IMR-90 (cell line): ENCODE measurements at regions not wholly inside any gene's neighbourhood (a gene's known extent, or its start where the extent isn't known, plus 50 kb on each side); places are given as distances from the start of the nearest gene placed in this dataset.

Experiments
- ATAC-seq: fragments of 200-7000 bp; cut with Tn5 transposase; 2 replicates; pipeline ENCODE4 v1.9.1; 2020; ENCODE audit warnings: low read depth, mild to moderate bottlenecking, moderate library complexity
- BruUV-seq: library from RNA; stranded (reverse); fragments of 400-500 nt; replicated peaks from 2 replicates; lab custom pipeline; 2021; lab: Mats Ljungman, UMichigan
- CTCF ChIA-PET: fragments of 300-600 bp; formaldehyde crosslinking; extraction: SDS; loops from one replicate; lab custom pipeline; 2021; ENCODE audit warnings: antibody characterized with exemption; lab: Yijun Ruan, JAX
- POLR2A ChIA-PET: fragments of 300-600 bp; sonication (Branson Sonifier 250); formaldehyde crosslinking; loops from one replicate; lab custom pipeline; 2022; ENCODE audit warnings: antibody characterized with exemption; ENCODE audit not compliant: unreplicated experiment; lab: Charles Lee
- DNase-seq: peaks from one replicate; pipeline ENCODE4 v3.0.0; 2013
- H2AFZ ChIP-seq: replicated peaks from 2 replicates; pipeline ENCODE3; 2013; ENCODE audit warnings: low read length, mild to moderate bottlenecking; ENCODE audit not compliant: poor library complexity
- H2AK5ac ChIP-seq: 2 replicates; pipeline ENCODE4 v1.6.1; 2013; ENCODE audit warnings: low read depth, low read length, inconsistent platforms
- H2AK9ac ChIP-seq: replicated peaks from 2 replicates; pipeline ENCODE3; 2013; ENCODE audit warnings: mild to moderate bottlenecking, low read depth, low read length, moderate library complexity; ENCODE audit not compliant: poor library complexity
- H2BK120ac ChIP-seq: 2 replicates; pipeline ENCODE4 v1.6.1; 2013; ENCODE audit warnings: low read depth, low read length, inconsistent platforms
- H2BK15ac ChIP-seq: 3 replicates; pipeline ENCODE4 v1.6.1; 2013; ENCODE audit warnings: low read depth, low read length, inconsistent platforms
- H2BK20ac ChIP-seq: 2 replicates; pipeline ENCODE4 v1.6.1; 2013; ENCODE audit warnings: low read depth, mild to moderate bottlenecking, inconsistent platforms, low read length, moderate library complexity
- H2BK5ac ChIP-seq: 2 replicates; pipeline ENCODE4 v1.6.1; 2013; ENCODE audit warnings: mild to moderate bottlenecking, low read depth, low read length, inconsistent platforms; ENCODE audit not compliant: poor library complexity, severe bottlenecking
- H3K14ac ChIP-seq: replicated peaks from 2 replicates; pipeline ENCODE4 v1.6.1; 2013; ENCODE audit warnings: low read depth, low read length, inconsistent platforms
- H3K18ac ChIP-seq: 2 replicates; pipeline ENCODE4 v1.6.1; 2013; ENCODE audit warnings: low read depth, low read length, control low read depth
- H3K23ac ChIP-seq: 2 replicates; pipeline ENCODE4 v1.6.1; 2013; ENCODE audit warnings: low read depth, low read length, inconsistent platforms
- H3K27ac ChIP-seq: 2 replicates; pipeline ENCODE4 v1.5.1; 2013; ENCODE audit warnings: mild to moderate bottlenecking, control low read depth, low read length; ENCODE audit not compliant: insufficient read depth
- H3K27me3 ChIP-seq: 2 replicates; pipeline ENCODE4 v1.6.1; 2013; ENCODE audit warnings: low read length; ENCODE audit not compliant: control insufficient read depth, insufficient read depth
- H3K36me3 ChIP-seq: 2 replicates; pipeline ENCODE4 v1.6.1; 2013; ENCODE audit warnings: low read length, mixed read lengths; ENCODE audit not compliant: control insufficient read depth, insufficient read depth
- H3K4ac ChIP-seq: 2 replicates; pipeline ENCODE4 v1.6.1; 2013; ENCODE audit warnings: low read depth, low read length, inconsistent platforms
- H3K4me1 ChIP-seq: 2 replicates; pipeline ENCODE4 v1.6.1; 2013; ENCODE audit warnings: low read length, mixed read lengths; ENCODE audit not compliant: control insufficient read depth, insufficient read depth
- H3K4me2 ChIP-seq: 2 replicates; pipeline ENCODE4 v1.6.1; 2013; ENCODE audit warnings: low read depth, mild to moderate bottlenecking, control low read depth, low read length, moderate library complexity
- H3K4me3 ChIP-seq: 2 replicates; pipeline ENCODE4 v1.5.1; 2013; ENCODE audit warnings: low read depth, mild to moderate bottlenecking, control low read depth, low read length, moderate library complexity; ENCODE audit not compliant: insufficient read depth
- H3K56ac ChIP-seq: 2 replicates; pipeline ENCODE4 v1.6.1; 2013; ENCODE audit warnings: low read length, inconsistent platforms; ENCODE audit not compliant: insufficient read depth; ENCODE audit errors: extremely low read depth
- H3K79me1 ChIP-seq, 2 experiments: 2 replicates each; pipeline ENCODE4 v1.6.1; 2013; ENCODE audit warnings: low read length in 2 of 2, inconsistent platforms in 1 of 2, low read depth in 1 of 2
- H3K9ac ChIP-seq: 2 replicates; pipeline ENCODE4 v1.6.1; 2013; ENCODE audit warnings: low read depth, low read length, control low read depth
- H3K9me1 ChIP-seq: 2 replicates; pipeline ENCODE4 v1.6.1; 2013; ENCODE audit warnings: low read length, inconsistent platforms; ENCODE audit not compliant: insufficient read depth
- H3K9me3 ChIP-seq: 2 replicates; pipeline ENCODE4 v1.6.1; 2013; ENCODE audit warnings: low read length; ENCODE audit not compliant: control insufficient read depth, insufficient read depth
- H4K20me1 ChIP-seq: 2 replicates; pipeline ENCODE4 v1.6.1; 2013; ENCODE audit warnings: low read length, inconsistent platforms; ENCODE audit not compliant: insufficient read depth
- H4K5ac ChIP-seq: 2 replicates; pipeline ENCODE4 v1.6.1; 2013; ENCODE audit warnings: mild to moderate bottlenecking, low read depth, low read length, control low read depth
- H4K8ac ChIP-seq, 2 experiments: 2 replicates each; pipeline ENCODE4 v1.6.1; 2013; ENCODE audit warnings: low read depth in 2 of 2, low read length in 2 of 2, control low read depth in 1 of 2, inconsistent platforms in 1 of 2
- H4K91ac ChIP-seq: 2 replicates; pipeline ENCODE4 v1.6.1; 2013; ENCODE audit warnings: low read depth, low read length, inconsistent platforms; ENCODE audit not compliant: insufficient read depth
- BHLHE40 ChIP-seq: fragments of 150-350 bp; IDR thresholded peaks from 2 replicates; pipeline ENCODE4 v1.6.1; 2016; ENCODE audit warnings: mild to moderate bottlenecking, low read depth, low read length
- MXI1 ChIP-seq: IDR thresholded peaks from 2 replicates; pipeline ENCODE4 v1.6.1; 2012; ENCODE audit warnings: low read depth, mild to moderate bottlenecking, low read length, moderate library complexity, borderline replicate concordance
- NFE2L2 ChIP-seq: fragments of 150-350 bp; IDR thresholded peaks from 2 replicates; pipeline ENCODE4 v1.6.1; 2016; ENCODE audit warnings: low read depth, mild to moderate bottlenecking, low read length
- RCOR1 ChIP-seq: IDR thresholded peaks from 2 replicates; pipeline ENCODE4 v1.6.1; 2012; ENCODE audit warnings: mild to moderate bottlenecking, low read length, improper control_type of control experiment; ENCODE audit not compliant: insufficient replicate concordance
- RFX5 ChIP-seq: IDR thresholded peaks from 2 replicates; pipeline ENCODE4 v1.8.0; 2012; ENCODE audit warnings: low read depth, mild to moderate bottlenecking, low read length, moderate library complexity
- dilution Hi-C: fragments of 300-500 bp; cut with HindIII; formaldehyde crosslinking; loops from one replicate; pipeline ENCODE4 v1.14.3; 2018; ENCODE audit warnings: low sequenced_read_pairs; ENCODE audit not compliant: unreplicated experiment
- in situ Hi-C: fragments of 300-500 bp; cut with MboI; formaldehyde crosslinking; loops from 3 replicates; pipeline ENCODE4 v1.14.3; 2019; ENCODE audit warnings: low sequenced_read_pairs, inconsistent platforms, mixed read lengths
- intact Hi-C: fragments of 100-400 bp; cut with micrococcal nuclease; formaldehyde crosslinking; loops from 2 replicates; pipeline ENCODE4 v1.10.0; 2022
- TF ChIP-seq, protein P1 (sequence below): fragments of 150-350 bp; IDR thresholded peaks from 2 replicates; pipeline ENCODE4 v1.6.1; 2016; ENCODE audit warnings: low read depth, mild to moderate bottlenecking, low read length, moderate library complexity, borderline replicate concordance

DNA sequence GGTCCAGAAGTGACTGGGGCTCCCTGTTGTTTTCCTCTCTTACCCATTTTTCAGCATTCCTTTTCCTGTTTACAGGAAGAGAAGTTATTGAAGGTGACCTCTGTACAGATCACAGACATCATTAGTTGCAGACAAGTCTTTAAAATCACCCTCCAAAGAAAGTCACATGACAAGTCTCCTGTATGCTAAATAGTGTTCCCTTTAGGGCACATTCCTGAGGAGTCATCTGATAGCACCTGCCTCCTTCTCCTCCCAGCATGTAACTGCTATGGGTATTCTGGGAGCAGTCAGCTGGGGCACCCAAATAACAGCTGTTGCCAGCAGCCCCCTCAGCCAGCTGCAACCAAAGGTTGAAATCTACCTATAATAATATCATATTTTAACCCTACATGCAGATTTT is 200.6 kb downstream of the PTGER3 start:
- H3K4ac ChIP-seq = no peak overlapping the region
- H3K27me3 ChIP-seq = no peaks in the 10 kb centered on the region
- no peak overlapping the region for H4K8ac ChIP-seq
- CTCF ChIA-PET = no interaction called here
- intact Hi-C loops (no loop called here), in situ Hi-C loops (no loop called here), dilution Hi-C loops (no loop called here)
- H4K20me1 ChIP-seq = no peaks in the 10 kb centered on the region
- H3K27ac ChIP-seq = no peak overlapping the region
- H4K5ac ChIP-seq = no peak overlapping the region
- H3K4me3 ChIP-seq = no peak overlapping the region
- no peak overlapping the region for H2AK9ac ChIP-seq
- ATAC-seq = no peak
- no peak overlapping the region for H3K14ac ChIP-seq
- no peak overlapping the region for H2BK20ac ChIP-seq
- no peaks in the 10 kb centered on the region for H3K4me1 ChIP-seq
- DNase-seq = no peak
- H2AFZ ChIP-seq = no peak overlapping the region
- no peak overlapping the region for H2AK5ac ChIP-seq
- no peak overlapping the region for H3K23ac ChIP-seq
- H3K9me3 ChIP-seq = no peaks in the 10 kb centered on the region
- no peak overlapping the region for H3K18ac ChIP-seq
- no peak overlapping the region for H2BK120ac ChIP-seq
- POLR2A ChIA-PET = no interaction called here
- TF ChIP-seq, protein P1, sequence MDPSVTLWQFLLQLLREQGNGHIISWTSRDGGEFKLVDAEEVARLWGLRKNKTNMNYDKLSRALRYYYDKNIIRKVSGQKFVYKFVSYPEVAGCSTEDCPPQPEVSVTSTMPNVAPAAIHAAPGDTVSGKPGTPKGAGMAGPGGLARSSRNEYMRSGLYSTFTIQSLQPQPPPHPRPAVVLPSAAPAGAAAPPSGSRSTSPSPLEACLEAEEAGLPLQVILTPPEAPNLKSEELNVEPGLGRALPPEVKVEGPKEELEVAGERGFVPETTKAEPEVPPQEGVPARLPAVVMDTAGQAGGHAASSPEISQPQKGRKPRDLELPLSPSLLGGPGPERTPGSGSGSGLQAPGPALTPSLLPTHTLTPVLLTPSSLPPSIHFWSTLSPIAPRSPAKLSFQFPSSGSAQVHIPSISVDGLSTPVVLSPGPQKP = no peak
- TF ChIP-seq RFX5 = no peak
- TF ChIP-seq BHLHE40 = no peak
- no peak for TF ChIP-seq NFE2L2
- no peak for TF ChIP-seq MXI1
- TF ChIP-seq RCOR1 = no peak
- no peak overlapping the region for H2BK15ac ChIP-seq
- no peaks in the 10 kb centered on the region for H3K9me1 ChIP-seq
- H3K4me2 ChIP-seq = no peak overlapping the region
- no peak overlapping the region for H3K56ac ChIP-seq
- H2BK5ac ChIP-seq = no peak overlapping the region
- H4K91ac ChIP-seq = no peak overlapping the region
- no peak overlapping the region for H3K9ac ChIP-seq
- no peaks in the 10 kb centered on the region for H3K36me3 ChIP-seq
- no TSS peak for BruUV-seq
- H3K79me1 ChIP-seq = no peaks in the 10 kb centered on the region
